Adrenal gland (tissue), 9 donors: ENCODE measurements at regions not wholly inside any gene's neighbourhood (a gene's known extent, or its start where the extent isn't known, plus 50 kb on each side); places are given as distances from the start of the nearest gene placed in this dataset.

Experiments
- DNase-seq, 7 donors: peaks; one replicate each; pipeline ENCODE4 v3.0.0-alpha.2; 2019 to 2020
- H3K27ac ChIP-seq, 5 donors: fragments of 200-600 bp; sonication (generic) in 4 of 5; 1 replicate in 3 of 5; 2 replicates in 2 of 5; pipeline versions ENCODE4 v1.5.1 to v1.8.0; 2016 to 2020; ENCODE audit warnings: mild to moderate bottlenecking in 1 of 5
- H3K27me3 ChIP-seq: fragments of 200-600 bp; 2 replicates; pipeline ENCODE4 v1.8.0; 2021
- H3K36me3 ChIP-seq, 2 donors: fragments of 200-600 bp; replicated peaks in 1 of 2; 1 replicate in 1 of 2; 2 replicates in 1 of 2; pipeline versions ENCODE4 v1.5.1 to v1.8.0; 2018 to 2022
- H3K4me1 ChIP-seq, 2 donors: fragments of 200-600 bp; replicated peaks in 1 of 2; 1 replicate in 1 of 2; 2 replicates in 1 of 2; pipeline versions ENCODE4 v1.5.1 to v1.8.0; 2018 to 2021
- H3K4me3 ChIP-seq, 4 donors: fragments of 200-600 bp; sonication (generic) in 3 of 4; one replicate each; pipeline ENCODE4 v1.5.1; 2016 to 2018
- H3K9me3 ChIP-seq, 3 donors: fragments of 200-600 bp; sonication (generic) in 1 of 3; replicated peaks in 1 of 3; 1 replicate in 2 of 3; 2 replicates in 1 of 3; pipeline versions ENCODE4 v1.5.1 to v1.8.0; 2016 to 2021
- POLR2A ChIP-seq, 2 donors: fragments of 450-650 bp; IDR thresholded peaks; one replicate each; pipeline ENCODE4 v1.6.1; 2017; ENCODE audit warnings: antibody characterized with exemption in 2 of 2, mild to moderate bottlenecking in 2 of 2, moderate library complexity in 1 of 2
- WGBS, 4 donors: extraction: QIAGEN DNeasy Blood & Tissue Kit in 2 of 4; methylation state at CpG; one replicate each; pipeline versions ENCODE4 v1.1.5 to v1.1.7; 2013 to 2017; 5-methylcytosine and 5-hydroxymethylcytosine counted together
- intact Hi-C, 2 donors: fragments of 100-400 bp; cut with DNase I; formaldehyde crosslinking; loops; one replicate each; pipeline versions ENCODE4 v1.14.1 to v1.15.0; 2022 to 2023
- TF ChIP-seq, protein P1 (sequence below), 6 experiments: fragments of 450-650 bp in 4 of 6; fragments of 200-600 bp in 2 of 6; sonication (generic) in 1 of 6; IDR thresholded peaks; 1 replicate in 5 of 6; 2 replicates in 1 of 6; pipeline versions ENCODE4 v1.5.1 to v1.8.0; 2016 to 2021; ENCODE audit warnings: antibody characterized with exemption in 6 of 6, mild to moderate bottlenecking in 2 of 6, moderate library complexity in 1 of 6
- donor health status: healthy with polysubstance abuse.
- donor health status: Bipolar disorder and iron deficiency.
- donor health status: DM: yes; HTN: yes; CAD: no.
- donor health status: DM: no; HTN: no; CAD: no.
- donor health status: DM: no; HTN: no; CAD: no.

DNA sequence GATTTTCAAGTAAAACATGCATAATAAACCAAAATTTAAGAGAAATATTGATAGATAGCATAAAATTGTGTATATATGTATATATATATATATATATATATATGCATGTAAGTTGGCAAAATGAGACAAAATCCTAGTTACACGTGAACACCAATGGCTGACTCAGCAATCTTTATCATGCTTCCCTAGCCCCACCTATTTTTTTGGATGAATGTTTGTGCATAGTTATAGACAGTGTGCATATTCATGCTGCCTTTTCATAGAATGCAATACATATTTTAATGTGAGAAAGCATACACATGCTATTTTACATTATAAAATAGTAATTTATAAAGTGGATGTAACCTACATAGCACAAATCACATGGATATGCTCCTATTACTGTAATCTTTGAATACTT is 230.3 kb downstream of the SH2D4B start:
- Histone ChIP-seq H3K27ac (no peak overlapping the region), H3K4me1 (no peaks in the 10 kb centered on the region), H3K27me3 (no peaks in the 10 kb centered on the region), H3K9me3 (no peaks in the 10 kb centered on the region), H3K36me3 (no peaks in the 10 kb centered on the region), H3K4me3 (no peak overlapping the region)
- no peak for DNase-seq
- TF ChIP-seq, protein P1, sequence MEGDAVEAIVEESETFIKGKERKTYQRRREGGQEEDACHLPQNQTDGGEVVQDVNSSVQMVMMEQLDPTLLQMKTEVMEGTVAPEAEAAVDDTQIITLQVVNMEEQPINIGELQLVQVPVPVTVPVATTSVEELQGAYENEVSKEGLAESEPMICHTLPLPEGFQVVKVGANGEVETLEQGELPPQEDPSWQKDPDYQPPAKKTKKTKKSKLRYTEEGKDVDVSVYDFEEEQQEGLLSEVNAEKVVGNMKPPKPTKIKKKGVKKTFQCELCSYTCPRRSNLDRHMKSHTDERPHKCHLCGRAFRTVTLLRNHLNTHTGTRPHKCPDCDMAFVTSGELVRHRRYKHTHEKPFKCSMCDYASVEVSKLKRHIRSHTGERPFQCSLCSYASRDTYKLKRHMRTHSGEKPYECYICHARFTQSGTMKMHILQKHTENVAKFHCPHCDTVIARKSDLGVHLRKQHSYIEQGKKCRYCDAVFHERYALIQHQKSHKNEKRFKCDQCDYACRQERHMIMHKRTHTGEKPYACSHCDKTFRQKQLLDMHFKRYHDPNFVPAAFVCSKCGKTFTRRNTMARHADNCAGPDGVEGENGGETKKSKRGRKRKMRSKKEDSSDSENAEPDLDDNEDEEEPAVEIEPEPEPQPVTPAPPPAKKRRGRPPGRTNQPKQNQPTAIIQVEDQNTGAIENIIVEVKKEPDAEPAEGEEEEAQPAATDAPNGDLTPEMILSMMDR (IDR thresholded peaks at IDR 0.05) = no peak
- no peak for TF ChIP-seq POLR2A (IDR thresholded peaks at IDR 0.05)
- intact Hi-C loops = no loop called here
- 13 to 55% (median 40%) methylated on average over 1 of the region's 1 CpG for WGBS, 4 donors

DNA sequence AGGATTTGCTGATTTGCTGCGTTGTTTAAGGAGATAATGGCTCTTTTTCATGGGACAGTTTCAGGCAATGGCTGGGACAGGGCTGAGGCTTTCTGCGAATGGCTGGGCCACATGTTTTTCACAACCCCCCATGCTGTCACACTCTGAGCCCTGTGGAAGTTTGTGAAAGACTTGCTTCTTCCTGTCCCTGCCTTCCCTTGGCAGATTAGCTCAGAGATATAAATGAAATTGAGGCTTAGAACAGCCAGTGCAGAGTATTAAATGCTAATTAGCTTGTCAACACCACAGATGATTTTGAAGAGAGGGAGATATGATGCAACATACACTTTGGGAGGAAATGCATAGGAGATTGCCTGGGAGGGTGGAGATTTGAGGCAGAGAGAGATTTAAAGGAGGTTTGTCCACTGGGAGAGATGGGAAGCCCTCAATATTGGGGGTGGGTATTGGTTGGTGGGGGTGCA is 232.0 kb downstream of the SH2D4B start:
- H3K4me1 ChIP-seq = no peaks in the 10 kb centered on the region
- H3K27me3 ChIP-seq = no peaks in the 10 kb centered on the region
- TF ChIP-seq, protein P1 (IDR thresholded peaks at IDR 0.05) = no peak
- no peak for TF ChIP-seq POLR2A (IDR thresholded peaks at IDR 0.05)
- DNase-seq = no peak
- H3K36me3 ChIP-seq = no peaks in the 10 kb centered on the region
- 24 to 55% (median 37%) methylated on average over 2 of the region's 2 CpGs for WGBS, 4 donors
- intact Hi-C loops = no loop called here
- no peaks in the 10 kb centered on the region for H3K9me3 ChIP-seq
- H3K4me3 ChIP-seq = no peak overlapping the region
- H3K27ac ChIP-seq = no peak overlapping the region

DNA sequence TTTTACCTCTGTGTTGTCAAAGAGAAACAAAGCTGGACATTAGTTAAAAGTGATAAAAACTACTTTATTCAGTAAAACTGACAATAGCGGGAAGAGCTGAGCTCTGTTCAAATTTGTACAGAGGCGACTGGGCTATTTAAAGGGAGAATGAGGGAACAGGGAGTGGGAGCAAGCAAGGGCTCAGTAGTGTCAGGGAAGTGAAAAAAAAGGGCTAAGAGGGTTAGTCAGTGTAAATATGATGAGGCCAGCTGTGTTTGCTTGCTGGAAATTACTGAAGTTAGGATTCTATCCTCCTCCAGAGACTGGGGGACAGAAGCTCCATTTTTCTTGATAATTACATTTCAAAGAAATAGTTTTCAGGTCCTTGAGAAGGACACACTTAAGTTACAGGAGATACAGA is 232.5 kb downstream of the SH2D4B start:
- Histone ChIP-seq H3K9me3 (no peaks in the 10 kb centered on the region), H3K4me3 (no peak overlapping the region), H3K36me3 (no peaks in the 10 kb centered on the region), H3K27ac (no peak overlapping the region), H3K4me1 (no peaks in the 10 kb centered on the region), H3K27me3 (no peaks in the 10 kb centered on the region)
- WGBS, 4 donors = 64 to 85% (median 73%) methylated on average over 2 of the region's 2 CpGs
- intact Hi-C loops = no loop called here
- TF ChIP-seq POLR2A (IDR thresholded peaks at IDR 0.05) = no peak
- TF ChIP-seq, protein P1 (IDR thresholded peaks at IDR 0.05) = no peak
- DNase-seq = no peak

DNA sequence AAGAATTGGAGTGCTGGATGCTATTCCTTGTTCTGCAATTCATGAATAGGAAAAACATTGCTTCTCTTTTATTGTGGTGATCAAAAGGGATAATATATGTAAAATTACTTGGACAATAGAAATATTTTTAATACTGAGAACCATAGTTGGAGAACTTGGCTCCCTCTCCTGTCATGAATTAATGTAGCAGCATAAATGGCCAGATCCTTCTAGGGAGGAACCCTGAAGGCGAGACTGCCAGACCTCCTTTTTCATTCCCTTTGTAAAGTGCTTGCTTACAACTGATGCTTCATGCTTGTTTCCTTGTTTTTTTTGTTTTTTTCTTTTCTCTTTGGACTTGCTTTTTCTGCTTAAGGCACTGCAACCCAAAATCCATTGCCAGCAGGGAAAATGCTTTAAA is 233.6 kb downstream of the SH2D4B start:
- no peak overlapping the region for H3K27ac ChIP-seq
- H3K27me3 ChIP-seq = no peaks in the 10 kb centered on the region
- WGBS, 4 donors = 50 to 69% (median 65%) methylated on average over 1 of the region's 1 CpG
- no peaks in the 10 kb centered on the region for H3K9me3 ChIP-seq
- H3K4me3 ChIP-seq = no peak overlapping the region
- DNase-seq = no peak
- intact Hi-C loops = no loop called here
- H3K4me1 ChIP-seq = no peaks in the 10 kb centered on the region
- TF ChIP-seq, protein P1 (IDR thresholded peaks at IDR 0.05) = no peak
- no peak for TF ChIP-seq POLR2A (IDR thresholded peaks at IDR 0.05)
- no peaks in the 10 kb centered on the region for H3K36me3 ChIP-seq
